SIG-M5 treated with dmso at 0.1 percent for 504 hours (cell line): ENCODE measurements at regions not wholly inside any gene's neighbourhood (a gene's known extent, or its start where the extent isn't known, plus 50 kb on each side); places are given as distances from the start of the nearest gene placed in this dataset.
"Not testable (repeated sequence)": the region's sequence is repeated elsewhere in the genome, so short reads cannot be mapped to it uniquely, and the experiment has no call there.

Source experiments
- DNase-seq: peaks from one replicate; lab custom pipeline; 2025; ENCODE audit not compliant: unreplicated experiment; lab: John Stamatoyannopoulos, UW

GRCh38 chr3:104175696-104176095 lies 1191.0 kb upstream of the ALCAM start:
- DNase-seq, result no peak

GRCh38 chr3:104176706-104177105 lies 1190.0 kb upstream of the ALCAM start:
- DNase-seq, result no peak

DNA sequence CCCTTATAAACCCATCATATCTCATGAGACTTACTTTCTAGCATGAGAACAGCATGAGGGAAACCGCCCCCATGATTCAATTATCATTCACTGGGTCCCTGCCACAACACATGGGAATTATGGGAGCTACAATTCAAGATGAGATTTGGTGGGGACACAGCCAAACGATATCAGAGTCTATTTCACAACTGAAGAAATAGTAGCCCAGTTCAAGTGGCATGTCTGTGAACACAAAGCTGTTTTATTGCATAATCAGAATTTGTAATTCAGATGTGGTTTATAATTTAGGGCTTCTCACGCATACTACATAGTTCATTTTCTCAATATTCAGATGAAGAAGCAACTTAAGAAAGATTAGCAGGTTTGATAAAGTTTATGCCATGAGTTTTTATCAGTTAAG lies 1188.0 kb upstream of the ALCAM start:
- no peak for DNase-seq

GRCh38 chr3:104180906-104181305 lies 1185.8 kb upstream of the ALCAM start:
- DNase-seq, result no peak

- DNase-seq, result no peak
These were observed 1176.0 kb upstream of the ALCAM start for GRCh38 chr3:104190681-104191080.

DNA sequence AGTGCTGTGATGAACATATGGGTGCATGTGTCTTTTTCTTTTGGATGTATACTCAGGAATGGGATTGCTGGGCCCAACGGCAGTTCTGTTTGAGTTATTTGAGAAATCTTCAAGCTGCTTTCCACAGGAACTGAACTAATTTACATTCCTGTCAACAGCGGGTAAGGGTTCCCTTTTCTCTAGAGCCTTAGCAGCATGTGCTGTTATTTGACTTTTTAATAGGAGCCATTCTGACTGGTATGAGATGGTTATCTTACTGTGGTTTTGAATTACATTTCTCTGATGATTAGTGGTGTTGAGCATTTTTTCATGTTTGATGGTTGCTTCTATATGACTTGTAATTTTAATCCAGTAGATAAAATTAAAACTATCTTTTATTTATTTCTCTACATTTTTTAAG lies 1168.6 kb upstream of the ALCAM start:
- peak; percentile 12 for DNase-seq

DNA sequence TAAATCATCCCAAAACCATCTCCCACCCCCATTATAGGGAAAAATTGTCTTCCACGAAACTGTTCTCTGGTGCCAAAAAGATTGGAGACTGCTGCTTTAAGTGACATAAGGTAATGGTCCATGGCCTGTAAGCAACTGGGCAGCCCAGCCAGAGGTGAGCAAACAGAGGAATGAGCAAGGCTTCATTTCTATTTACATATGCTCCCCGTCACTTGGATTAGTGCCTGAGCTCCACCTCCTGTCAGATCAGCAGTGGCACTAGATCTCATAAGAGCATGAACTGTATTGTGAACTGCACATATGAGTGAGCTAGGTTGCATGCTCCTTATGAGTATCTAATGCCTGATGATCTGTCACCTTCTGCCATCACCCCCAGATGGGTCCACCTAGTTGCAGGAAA lies 1159.8 kb upstream of the ALCAM start:
- peak; percentile 44 for DNase-seq

- no peak for DNase-seq
These were observed 1152.4 kb upstream of the ALCAM start for GRCh38 chr3:104214277-104214676.

DNA sequence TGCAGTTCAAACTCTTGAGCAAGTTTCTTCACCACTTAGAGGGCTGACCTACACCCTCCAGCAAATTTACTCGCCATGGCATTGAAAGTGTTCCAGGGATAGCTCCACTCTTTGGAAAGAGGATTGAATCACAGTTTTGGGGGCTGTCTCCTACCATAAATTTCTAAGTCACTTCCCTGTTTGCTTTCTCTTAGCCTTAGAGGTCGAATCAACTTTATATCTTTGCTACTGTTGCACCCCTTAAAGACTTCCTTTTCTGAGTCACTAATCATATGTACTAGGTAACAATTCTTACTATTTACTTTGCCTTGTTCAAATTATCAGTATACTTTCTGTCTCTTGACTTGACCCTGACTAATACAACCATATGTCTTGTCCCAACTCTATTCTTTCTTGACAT lies 1151.8 kb upstream of the ALCAM start:
- DNase-seq, result no peak

DNA sequence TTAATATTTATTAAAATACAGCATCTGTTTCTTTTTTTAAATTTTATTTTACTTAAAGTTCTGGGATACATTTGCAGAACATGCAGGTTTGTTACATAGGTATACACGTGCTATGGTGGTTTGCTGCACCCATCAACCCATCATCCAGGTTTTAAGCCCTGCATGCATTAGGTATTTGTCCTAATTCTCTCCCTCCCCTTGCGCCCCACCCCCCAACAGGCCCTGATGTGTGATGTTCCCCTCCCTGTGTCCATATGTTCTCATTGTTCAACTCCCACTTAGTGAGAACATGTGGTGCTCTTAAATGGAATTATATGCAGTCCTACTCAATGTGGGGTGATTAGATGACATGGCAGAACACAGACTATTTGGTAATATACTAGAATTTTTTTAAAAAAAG lies 1147.7 kb upstream of the ALCAM start:
- not testable (repeated sequence) for DNase-seq

DNA sequence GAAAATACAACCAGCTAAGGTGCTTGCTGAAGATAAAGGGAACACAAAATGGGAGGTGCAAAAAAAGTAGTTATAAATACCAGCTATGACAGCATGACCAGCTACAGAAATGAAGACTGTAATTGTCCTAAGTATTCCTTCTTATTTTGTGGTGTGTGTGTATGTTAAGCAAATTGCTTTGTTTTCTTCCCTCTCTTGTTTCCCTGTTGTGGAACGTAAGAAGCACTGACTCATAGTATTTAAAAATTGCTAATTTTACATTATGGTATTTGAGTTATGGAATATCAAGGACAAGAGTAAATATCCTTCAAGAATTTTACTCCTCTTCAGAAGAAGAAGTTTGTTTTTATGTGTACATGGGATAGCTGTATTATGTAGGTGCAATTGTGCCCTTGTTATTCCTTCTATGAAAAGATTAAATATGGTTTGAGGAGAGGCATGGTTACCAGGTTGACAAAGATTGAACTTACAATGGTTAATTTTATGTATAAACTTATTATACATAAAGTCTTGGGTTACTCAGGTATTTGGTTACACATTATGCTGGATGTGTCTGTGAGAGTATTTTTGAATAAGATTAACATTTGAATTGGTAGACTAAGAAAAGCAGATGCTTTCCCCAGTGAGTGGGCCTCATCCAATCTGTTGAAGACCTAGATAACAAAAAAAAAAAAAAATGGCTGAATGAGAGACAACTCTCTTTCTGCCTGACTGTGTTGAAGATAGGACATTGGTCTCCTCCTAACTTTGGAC lies 1132.1 kb upstream of the ALCAM start:
- no peak for DNase-seq

DNA sequence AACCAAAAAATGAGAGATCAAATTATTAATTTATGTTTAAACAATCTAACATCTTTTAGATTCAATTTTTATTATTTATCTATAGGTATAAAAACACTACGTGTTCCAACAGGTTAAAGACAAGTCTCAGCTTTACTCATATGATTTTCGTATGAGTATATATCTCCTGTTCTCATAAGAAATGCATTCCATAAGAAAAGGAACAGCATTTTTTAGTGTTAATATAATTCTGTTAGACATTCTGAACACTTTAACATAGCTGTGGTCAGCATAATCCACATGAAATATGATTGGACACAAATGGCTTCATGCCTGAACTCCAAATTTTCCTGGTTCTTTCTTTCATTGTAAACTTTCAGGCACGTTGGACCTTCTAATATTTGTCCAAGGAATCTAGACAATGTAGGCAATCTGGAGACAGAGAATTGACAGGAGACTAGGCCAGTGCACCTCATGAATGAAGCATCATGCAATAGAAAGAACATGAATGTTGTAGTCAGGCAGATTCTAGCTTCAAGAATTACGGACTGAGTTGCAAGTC lies 1122.0 kb upstream of the ALCAM start:
- no peak for DNase-seq

DNA sequence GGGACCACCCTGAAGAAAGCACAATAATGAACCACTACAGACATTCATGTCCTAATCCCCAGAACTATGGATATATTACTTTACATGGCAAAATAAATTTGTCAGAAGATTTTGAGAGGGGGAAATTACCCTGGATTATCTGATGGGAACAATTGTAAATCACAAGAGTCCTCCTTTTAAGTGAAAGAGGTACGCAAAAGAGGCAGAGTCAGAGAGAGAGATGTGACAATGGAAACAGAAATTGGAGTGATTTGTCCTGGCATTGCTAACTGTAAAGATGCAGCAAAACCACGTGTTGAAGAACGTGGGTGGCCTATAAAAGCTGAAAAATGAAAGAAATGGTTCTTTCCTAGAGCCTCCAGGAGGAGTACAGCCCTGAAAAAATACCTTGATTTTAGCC lies 1121.4 kb upstream of the ALCAM start:
- no peak for DNase-seq

- no peak for DNase-seq
These were observed 1120.7 kb upstream of the ALCAM start for GRCh38 chr3:104245981-104246380.

- no peak for DNase-seq
These were observed 1109.2 kb upstream of the ALCAM start for GRCh38 chr3:104257486-104257885.

GRCh38 chr3:104263477-104263876 lies 1103.2 kb upstream of the ALCAM start:
- no peak for DNase-seq

GRCh38 chr3:104266219-104266618 lies 1100.5 kb upstream of the ALCAM start:
- not testable (repeated sequence) for DNase-seq

GRCh38 chr3:104269771-104270170 lies 1096.9 kb upstream of the ALCAM start:
- DNase-seq, result no peak

DNA sequence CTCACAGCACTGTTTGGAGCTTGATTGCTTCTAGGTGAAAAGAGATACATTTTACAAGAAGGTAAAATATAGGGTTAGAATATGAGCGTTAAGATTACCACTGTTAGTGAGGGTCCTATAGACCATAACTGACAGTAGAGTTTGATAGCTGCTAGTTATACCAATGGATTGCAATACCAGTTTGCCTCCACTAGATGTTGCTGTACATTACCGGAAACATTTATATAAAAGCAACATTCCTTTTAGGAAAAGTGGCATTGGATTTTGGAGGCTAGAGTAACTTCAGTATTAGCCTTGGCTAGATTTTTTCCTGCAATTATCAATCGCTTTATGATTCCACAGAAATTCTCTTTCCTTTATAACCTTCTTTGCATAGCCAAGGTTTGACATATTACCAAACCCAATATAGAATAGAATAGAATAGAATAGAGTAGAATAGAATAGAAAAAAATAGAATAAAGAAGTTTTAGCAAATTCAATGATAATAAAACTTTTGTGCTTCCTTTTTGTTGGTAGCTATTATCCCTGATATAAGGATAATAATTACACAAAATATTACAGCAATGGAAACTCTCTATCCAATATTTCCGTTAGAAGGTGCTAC lies 1093.6 kb upstream of the ALCAM start:
- peak; percentile 32 for DNase-seq

DNA sequence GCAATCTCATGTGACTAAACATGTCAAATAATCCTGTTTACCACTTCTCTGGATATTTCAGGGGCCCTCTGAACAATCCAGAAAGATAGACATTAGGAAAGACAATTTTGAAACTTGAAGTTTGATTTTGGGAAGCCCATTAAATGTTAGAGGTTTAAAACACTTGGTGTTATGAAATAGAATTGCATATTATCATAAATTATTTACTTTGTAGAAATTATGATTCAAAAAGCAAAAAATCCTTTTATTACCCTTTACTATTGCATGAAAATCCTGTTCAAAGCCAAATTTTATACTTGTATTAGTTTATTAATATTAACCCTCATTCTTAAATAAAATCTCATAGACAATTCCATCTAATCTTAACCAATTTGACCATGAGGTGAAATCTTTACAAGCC lies 1091.5 kb upstream of the ALCAM start:
- DNase-seq, result no peak

DNA sequence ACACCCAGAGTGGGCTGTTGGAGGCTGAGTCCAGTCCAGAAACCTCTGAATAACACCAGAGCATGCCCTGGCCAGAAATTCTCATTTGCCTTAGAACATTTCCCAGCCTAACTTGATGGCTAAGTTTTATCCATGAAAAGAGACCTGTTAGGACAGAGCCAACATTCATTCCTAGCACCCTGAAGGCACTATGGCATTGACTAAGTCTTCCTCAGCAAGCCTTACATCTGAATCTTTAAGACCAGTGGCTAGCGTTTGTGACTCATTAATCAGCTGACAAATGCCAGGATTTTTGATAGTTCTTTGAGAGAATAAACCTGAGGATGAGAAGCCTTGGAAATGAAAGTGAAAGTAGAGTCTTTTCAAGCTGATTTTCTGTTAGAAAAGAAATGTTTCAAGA lies 1087.1 kb upstream of the ALCAM start:
- DNase-seq, result no peak

DNA sequence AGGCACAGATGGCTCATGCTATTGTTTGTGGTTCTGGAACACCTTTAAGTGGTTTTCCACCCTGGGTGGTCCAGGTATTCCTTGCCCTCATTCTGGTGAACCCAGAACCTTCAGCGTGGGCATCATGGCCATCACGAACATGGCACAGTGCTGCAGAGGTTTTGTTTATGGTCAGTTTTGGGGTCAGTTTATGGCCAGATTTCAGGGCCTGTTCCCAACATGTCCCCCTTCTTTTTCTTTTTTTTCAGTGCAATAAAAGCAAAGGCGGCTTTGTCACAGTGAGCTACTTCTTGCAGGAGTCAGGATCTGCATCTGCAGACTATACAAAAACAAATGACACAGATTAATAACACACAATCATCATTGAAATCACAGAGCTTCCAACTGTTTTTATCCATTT lies 1085.0 kb upstream of the ALCAM start:
- DNase-seq, result no peak

GRCh38 chr3:104286645-104287044 lies 1080.1 kb upstream of the ALCAM start:
- peak; percentile 48 for DNase-seq
